ENCODE measurements at regions not wholly inside any gene's neighbourhood (a gene's known extent, or its start where the extent isn't known, plus 50 kb on each side); places are given as distances from the start of the nearest gene placed in this dataset.
"Not testable (repeated sequence)": the region's sequence is repeated elsewhere in the genome, so short reads cannot be mapped to it uniquely, and the experiment has no call there.

- Histone ChIP-seq H3K4me2 (ENCODE audit: low read depth, low read length) (no peak overlapping the region), H3K27me3 (replicated peaks; ENCODE audit: insufficient read depth, low read length) (no peaks in the 10 kb centered on the region)
Measured at GRCh38 chr2:38138996-38139395, 63.0 kb upstream of the CYP1B1 start.

DNA sequence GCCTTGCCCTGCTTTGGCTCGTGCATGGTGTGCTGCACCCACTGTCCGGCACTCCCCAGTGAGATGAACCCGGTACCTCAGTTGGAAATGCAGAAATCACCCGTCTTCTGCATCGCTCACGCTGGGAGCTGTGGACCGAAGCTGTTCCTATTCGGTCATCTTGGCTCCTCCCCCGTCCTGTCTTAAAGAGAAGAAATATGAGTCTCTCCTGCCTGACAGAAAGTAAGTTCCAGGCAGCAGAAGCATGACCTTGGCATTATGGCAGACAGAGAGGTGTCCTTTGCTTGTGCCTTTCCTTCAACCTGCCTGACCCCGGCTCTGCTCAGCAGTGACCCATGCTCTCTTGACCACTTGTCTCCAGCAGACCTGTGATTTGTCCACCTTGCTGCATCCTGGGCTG, 62.5 kb upstream of the CYP1B1 start:
- no peaks in the 10 kb centered on the region for H3K36me3 ChIP-seq (replicated peaks; ENCODE audit: insufficient read depth, low read length)
- no peaks in the 10 kb centered on the region for H3K4me1 ChIP-seq (ENCODE audit: low read length)
- no peak overlapping the region for H3K4me2 ChIP-seq (ENCODE audit: low read depth, low read length)
- H3K9me2 ChIP-seq (replicated peaks; ENCODE audit: insufficient read depth, low read length), result no peaks in the 10 kb centered on the region
- TF ChIP-seq EZH2 (optimal IDR thresholded peaks at IDR 0.05; ENCODE audit: low read depth, low read length), result no peak
- no peak for TF ChIP-seq CTCF (IDR thresholded peaks at IDR 0.05; ENCODE audit: low read length)
- TF ChIP-seq EZH2phosphoT487 (IDR thresholded peaks at IDR 0.05; ENCODE audit: low read length), result no peak
- no peaks in the 10 kb centered on the region for H3K9me3 ChIP-seq (replicated peaks; ENCODE audit: insufficient read depth, low read length)
- H4K20me1 ChIP-seq (ENCODE audit: insufficient read depth, low read length), result no peaks in the 10 kb centered on the region
- H2AFZ ChIP-seq (ENCODE audit: low read length), result no peak overlapping the region
- no peak overlapping the region for H3K4me3 ChIP-seq (ENCODE audit: low read length)
- no peak overlapping the region for H3K9ac ChIP-seq (ENCODE audit: low read length)
- DNase-seq, result no peak
- no peaks in the 10 kb centered on the region for H3K79me2 ChIP-seq (ENCODE audit: low read length)
- no peak overlapping the region for H3K27ac ChIP-seq (ENCODE audit: low read length)
- H3F3A ChIP-seq (ENCODE audit: insufficient read depth, low read length), result no peaks in the 10 kb centered on the region
- no peaks in the 10 kb centered on the region for H3K27me3 ChIP-seq (replicated peaks; ENCODE audit: insufficient read depth, low read length)

More at GRCh38 chr2:38138996-38139395, 63.0 kb upstream of the CYP1B1 start:
- H3K4me1 ChIP-seq (ENCODE audit: low read length), result no peaks in the 10 kb centered on the region
- H2AFZ ChIP-seq (ENCODE audit: low read length), result no peak overlapping the region
- no peaks in the 10 kb centered on the region for H3K9me2 ChIP-seq (replicated peaks; ENCODE audit: insufficient read depth, low read length)
- no peak for TF ChIP-seq CTCF (IDR thresholded peaks at IDR 0.05; ENCODE audit: low read length)
- H3K4me3 ChIP-seq (ENCODE audit: low read length), result no peak overlapping the region
- no peaks in the 10 kb centered on the region for H3K79me2 ChIP-seq (ENCODE audit: low read length)
- H4K20me1 ChIP-seq (ENCODE audit: insufficient read depth, low read length), result no peaks in the 10 kb centered on the region
- H3K36me3 ChIP-seq (replicated peaks; ENCODE audit: insufficient read depth, low read length), result no peaks in the 10 kb centered on the region
- no peaks in the 10 kb centered on the region for H3K9me3 ChIP-seq (replicated peaks; ENCODE audit: insufficient read depth, low read length)
- no peaks in the 10 kb centered on the region for H3F3A ChIP-seq (ENCODE audit: insufficient read depth, low read length)
- no peak overlapping the region for H3K27ac ChIP-seq (ENCODE audit: low read length)
- DNase-seq, result no peak
- no peak overlapping the region for H3K9ac ChIP-seq (ENCODE audit: low read length)

- H3K27me3 ChIP-seq (replicated peaks; ENCODE audit: insufficient read depth, low read length); DNase-seq; H3K79me2 ChIP-seq (ENCODE audit: low read length); H3K9me3 ChIP-seq (replicated peaks; ENCODE audit: insufficient read depth, low read length); H4K20me1 ChIP-seq (ENCODE audit: insufficient read depth, low read length); H3K27ac ChIP-seq (ENCODE audit: low read length); H3K4me1 ChIP-seq (ENCODE audit: low read length); H3K9me2 ChIP-seq (replicated peaks; ENCODE audit: insufficient read depth, low read length); H3K9ac ChIP-seq (ENCODE audit: low read length); H3F3A ChIP-seq (ENCODE audit: insufficient read depth, low read length); H3K36me3 ChIP-seq (replicated peaks; ENCODE audit: insufficient read depth, low read length); H2AFZ ChIP-seq (ENCODE audit: low read length); H3K4me3 ChIP-seq (ENCODE audit: low read length); H3K4me2 ChIP-seq (ENCODE audit: low read depth, low read length): not testable (repeated sequence)
Measured at GRCh38 chr2:38137958-38138357, 62.0 kb upstream of the CYP1B1 start.

DNA sequence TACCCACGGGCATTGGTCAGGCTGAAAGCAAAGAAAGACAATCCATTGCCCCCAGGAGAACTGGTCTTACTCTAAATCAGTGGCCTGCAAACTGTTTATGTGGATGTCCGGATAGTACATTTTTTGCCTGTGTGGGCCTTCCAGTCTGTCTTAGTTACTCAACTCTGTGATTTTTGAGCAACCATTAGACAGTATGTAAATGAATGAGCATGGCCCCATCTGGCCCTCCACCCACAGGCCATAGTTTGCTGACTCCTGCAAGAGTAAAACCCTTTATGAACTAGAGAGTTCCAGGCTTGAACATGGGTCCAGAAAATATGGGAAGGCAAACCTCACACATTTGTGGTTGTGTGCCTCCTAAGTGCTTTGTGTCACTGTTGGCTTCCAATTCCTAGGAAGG, 55.7 kb upstream of the CYP1B1 start:
- Histone ChIP-seq H3K27ac (ENCODE audit: low read length) (no peak overlapping the region), H3K36me3 (replicated peaks; ENCODE audit: insufficient read depth, low read length) (no peaks in the 10 kb centered on the region), H3K4me2 (ENCODE audit: low read depth, low read length) (no peak overlapping the region), H3K9ac (ENCODE audit: low read length) (no peak overlapping the region), H3K27me3 (replicated peaks; ENCODE audit: insufficient read depth, low read length) (no peaks in the 10 kb centered on the region), H3K4me3 (ENCODE audit: low read length) (no peak overlapping the region), H3F3A (ENCODE audit: insufficient read depth, low read length) (no peaks in the 10 kb centered on the region), H3K9me3 (replicated peaks; ENCODE audit: insufficient read depth, low read length) (no peaks in the 10 kb centered on the region), H2AFZ (ENCODE audit: low read length) (no peak overlapping the region), H4K20me1 (ENCODE audit: insufficient read depth, low read length) (no peaks in the 10 kb centered on the region), H3K79me2 (ENCODE audit: low read length) (no peaks in the 10 kb centered on the region), H3K4me1 (ENCODE audit: low read length) (no peaks in the 10 kb centered on the region), H3K9me2 (replicated peaks; ENCODE audit: insufficient read depth, low read length) (no peaks in the 10 kb centered on the region)
- DNase-seq, result no peak
- TF ChIP-seq EZH2phosphoT487 (IDR thresholded peaks at IDR 0.05; ENCODE audit: low read length) (no peak), CTCF (IDR thresholded peaks at IDR 0.05; ENCODE audit: low read length) (no peak), EZH2 (optimal IDR thresholded peaks at IDR 0.05; ENCODE audit: low read depth, low read length) (no peak)

Measured in MM.1S (cell line).